T-helper 17 cell (primary cell): ENCODE measurements at regions not wholly inside any gene's neighbourhood (a gene's known extent, or its start where the extent isn't known, plus 50 kb on each side); places are given as distances from the start of the nearest gene placed in this dataset.
"Not testable (repeated sequence)": the region's sequence is repeated elsewhere in the genome, so short reads cannot be mapped to it uniquely, and the experiment has no call there.

Experiments used
- ATAC-seq: fragments of 150-1000 bp; cut with Tn5 transposase; 2 replicates; pipeline ENCODE4 v1.10.0; 2021; ENCODE audit warnings: mild to moderate bottlenecking, moderate library complexity
- DNase-seq, 3 donors: peaks; one replicate each; pipeline versions ENCODE4 v3.0.0 to v3.0.0-alpha.2; 2020 to 2021
- H3K9me3 ChIP-seq: one replicate; pipeline ENCODE4 v1.7.0; 2013; ENCODE audit warnings: low read length, mild to moderate bottlenecking; ENCODE audit not compliant: control insufficient read depth, poor library complexity, severe bottlenecking
- H3K27ac Mint-ChIP-seq: one replicate; pipeline ENCODE4 v1.8.0; 2022; ENCODE audit warnings: mild to moderate bottlenecking, moderate library complexity, mixed read lengths
- H3K27me3 Mint-ChIP-seq: one replicate; pipeline ENCODE4 v1.8.0; 2022; ENCODE audit warnings: mixed read lengths
- H3K36me3 Mint-ChIP-seq: one replicate; pipeline ENCODE4 v1.8.0; 2022; ENCODE audit warnings: low read depth, mixed read lengths
- H3K4me1 Mint-ChIP-seq: one replicate; pipeline ENCODE4 v1.8.0; 2022; ENCODE audit warnings: mild to moderate bottlenecking, mixed read lengths
- H3K4me3 Mint-ChIP-seq: one replicate; pipeline ENCODE4 v1.8.0; 2022; ENCODE audit warnings: mild to moderate bottlenecking, moderate library complexity, mixed read lengths

- no peak for DNase-seq
- peaks cover 19% of the 10 kb centered on the region for H3K27me3 Mint-ChIP-seq
- H3K4me1 Mint-ChIP-seq: no peaks in the 10 kb centered on the region
- no peak overlapping the region for H3K4me3 Mint-ChIP-seq
- no peak for ATAC-seq
- H3K9me3 ChIP-seq: no peaks in the 10 kb centered on the region
- H3K36me3 Mint-ChIP-seq: no peaks in the 10 kb centered on the region
- no peak overlapping the region for H3K27ac Mint-ChIP-seq
These were observed 119.5 kb downstream of the OTUD1 start for GRCh38 chr10:23558361-23558799.

- Mint-ChIP-seq H3K27ac (no peak overlapping the region), H3K4me1 (no peaks in the 10 kb centered on the region), H3K27me3 (peaks cover 12% of the 10 kb centered on the region), H3K36me3 (no peaks in the 10 kb centered on the region), H3K4me3 (no peak overlapping the region)
- no peak for DNase-seq
- no peak for ATAC-seq
- peaks cover 9% of the 10 kb centered on the region for H3K9me3 ChIP-seq
These were observed 130.1 kb downstream of the OTUD1 start for GRCh38 chr10:23568996-23569395.

- H3K36me3 Mint-ChIP-seq: no peaks in the 10 kb centered on the region
- H3K4me1 Mint-ChIP-seq: no peaks in the 10 kb centered on the region
- H3K9me3 ChIP-seq: peaks cover 9% of the 10 kb centered on the region
- DNase-seq (no peak), ATAC-seq (no peak)
- H3K4me3 Mint-ChIP-seq: no peak overlapping the region
- H3K27ac Mint-ChIP-seq: no peak overlapping the region
- H3K27me3 Mint-ChIP-seq: peaks cover 17% of the 10 kb centered on the region
These were observed 133.0 kb downstream of the OTUD1 start for GRCh38 chr10:23571884-23572283.

- no peak for ATAC-seq
- Mint-ChIP-seq H3K36me3 (no peaks in the 10 kb centered on the region), H3K4me1 (no peaks in the 10 kb centered on the region), H3K4me3 (no peak overlapping the region), H3K27me3 (peaks cover 15% of the 10 kb centered on the region), H3K27ac (no peak overlapping the region)
- DNase-seq: no peak
- no peaks in the 10 kb centered on the region for H3K9me3 ChIP-seq
These were observed 143.1 kb downstream of the OTUD1 start for GRCh38 chr10:23581906-23582450.

GRCh38 chr10:23584396-23584795, 145.5 kb downstream of the OTUD1 start:
- Mint-ChIP-seq H3K27ac (no peak overlapping the region), H3K4me3 (no peak overlapping the region)

GRCh38 chr10:23585186-23585585, 146.3 kb downstream of the OTUD1 start:
- no peak overlapping the region for H3K4me3 Mint-ChIP-seq
- H3K27me3 Mint-ChIP-seq: peaks cover 5% of the 10 kb centered on the region
- no peaks in the 10 kb centered on the region for H3K9me3 ChIP-seq
- no peak for ATAC-seq
- H3K36me3 Mint-ChIP-seq: no peaks in the 10 kb centered on the region
- no peak overlapping the region for H3K27ac Mint-ChIP-seq
- H3K4me1 Mint-ChIP-seq: no peaks in the 10 kb centered on the region
- no peak for DNase-seq

More at GRCh38 chr10:23584396-23584795, 145.5 kb downstream of the OTUD1 start:
- ATAC-seq (no peak), DNase-seq (no peak)
- H3K4me1 Mint-ChIP-seq: no peaks in the 10 kb centered on the region
- H3K27me3 Mint-ChIP-seq: peaks cover 6% of the 10 kb centered on the region
- H3K9me3 ChIP-seq: no peaks in the 10 kb centered on the region
- no peaks in the 10 kb centered on the region for H3K36me3 Mint-ChIP-seq

GRCh38 chr10:23585666-23586065, 146.8 kb downstream of the OTUD1 start:
- no peak for ATAC-seq
- no peak overlapping the region for H3K27ac Mint-ChIP-seq

GRCh38 chr10:23595278-23595677, 156.4 kb downstream of the OTUD1 start:
- H3K27ac Mint-ChIP-seq, H3K27me3 Mint-ChIP-seq, H3K36me3 Mint-ChIP-seq, H3K9me3 ChIP-seq, DNase-seq, H3K4me3 Mint-ChIP-seq, H3K4me1 Mint-ChIP-seq, ATAC-seq: not testable (repeated sequence)

More at GRCh38 chr10:23585666-23586065, 146.8 kb downstream of the OTUD1 start:
- Mint-ChIP-seq H3K4me1 (no peaks in the 10 kb centered on the region), H3K4me3 (no peak overlapping the region), H3K27me3 (peaks cover 5% of the 10 kb centered on the region), H3K36me3 (no peaks in the 10 kb centered on the region)
- no peaks in the 10 kb centered on the region for H3K9me3 ChIP-seq
- DNase-seq: no peak

GRCh38 chr10:23604613-23605012, 165.7 kb downstream of the OTUD1 start:
- no peak for ATAC-seq
- H3K9me3 ChIP-seq: no peaks in the 10 kb centered on the region
- no peaks in the 10 kb centered on the region for H3K36me3 Mint-ChIP-seq
- no peak overlapping the region for H3K27ac Mint-ChIP-seq
- DNase-seq: no peak
- H3K27me3 Mint-ChIP-seq: peaks cover 10% of the 10 kb centered on the region
- no peak overlapping the region for H3K4me3 Mint-ChIP-seq
- no peaks in the 10 kb centered on the region for H3K4me1 Mint-ChIP-seq

- no peak for DNase-seq
- H3K36me3 Mint-ChIP-seq: no peaks in the 10 kb centered on the region
- H3K4me3 Mint-ChIP-seq: no peak overlapping the region
- no peaks in the 10 kb centered on the region for H3K4me1 Mint-ChIP-seq
- H3K27ac Mint-ChIP-seq: no peak overlapping the region
- no peak for ATAC-seq
- peaks cover 10% of the 10 kb centered on the region for H3K27me3 Mint-ChIP-seq
- H3K9me3 ChIP-seq: no peaks in the 10 kb centered on the region
These were observed 167.6 kb downstream of the OTUD1 start for GRCh38 chr10:23606456-23606855.

GRCh38 chr10:23608926-23609325, 170.1 kb downstream of the OTUD1 start:
- Mint-ChIP-seq H3K27ac (no peak overlapping the region), H3K4me3 (no peak overlapping the region), H3K36me3 (no peaks in the 10 kb centered on the region), H3K27me3 (peaks cover 10% of the 10 kb centered on the region), H3K4me1 (no peaks in the 10 kb centered on the region)
- no peak for ATAC-seq
- DNase-seq: no peak
- no peaks in the 10 kb centered on the region for H3K9me3 ChIP-seq

- peaks cover 11% of the 10 kb centered on the region for H3K27me3 Mint-ChIP-seq
- H3K36me3 Mint-ChIP-seq: no peaks in the 10 kb centered on the region
- H3K4me1 Mint-ChIP-seq: no peaks in the 10 kb centered on the region
- H3K9me3 ChIP-seq: peaks cover 4% of the 10 kb centered on the region
- DNase-seq (no peak), ATAC-seq (no peak)
- no peak overlapping the region for H3K4me3 Mint-ChIP-seq
- H3K27ac Mint-ChIP-seq: no peak overlapping the region
These were observed 171.9 kb downstream of the OTUD1 start for GRCh38 chr10:23610626-23611307.

GRCh38 chr10:23611308-23612029, 172.6 kb downstream of the OTUD1 start:
- peaks cover 4% of the 10 kb centered on the region for H3K9me3 ChIP-seq
- Mint-ChIP-seq H3K27me3 (peaks cover 7% of the 10 kb centered on the region), H3K27ac (no peak overlapping the region), H3K4me3 (no peak overlapping the region), H3K4me1 (no peaks in the 10 kb centered on the region), H3K36me3 (no peaks in the 10 kb centered on the region)
- DNase-seq (no peak), ATAC-seq (no peak)
